Gastroesophageal sphincter (tissue), 3 donors: ENCODE measurements at regions not wholly inside any gene's neighbourhood (a gene's known extent, or its start where the extent isn't known, plus 50 kb on each side); places are given as distances from the start of the nearest gene placed in this dataset.

Experiments used
- POLR2AphosphoS5 ChIP-seq: sonication (generic); formaldehyde crosslinking; IDR thresholded peaks from one replicate; pipeline ENCODE4 v1.6.1; 2017; ENCODE audit warnings: antibody characterized with exemption
- TF ChIP-seq, protein P1 (sequence below), 4 experiments: fragments of 200-600 bp in 2 of 4; fragments of 450-650 bp in 2 of 4; sonication (generic) in 1 of 4; IDR thresholded peaks; one replicate each; pipeline ENCODE4 v1.5.1; 2017 to 2019; ENCODE audit warnings: antibody characterized with exemption in 4 of 4, mild to moderate bottlenecking in 2 of 4, moderate library complexity in 2 of 4

DNA sequence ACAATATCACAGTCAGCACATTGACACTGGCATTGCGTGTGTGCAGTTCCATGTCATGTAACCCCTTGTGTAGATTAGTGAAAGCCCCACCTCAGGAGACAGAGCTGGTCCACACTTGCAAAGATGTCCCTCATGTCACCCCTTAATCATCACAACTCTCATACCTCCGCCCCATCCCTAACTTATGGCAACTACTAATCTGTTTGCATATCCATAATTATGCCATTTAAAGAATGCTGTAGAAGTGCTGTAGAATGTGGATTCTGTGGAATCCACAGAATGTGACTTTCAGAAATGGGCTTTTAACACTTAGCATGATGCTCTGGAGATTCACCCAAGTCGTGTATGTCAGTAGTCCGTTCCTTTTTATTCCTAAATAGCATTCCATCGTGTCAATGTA, 102.8 kb upstream of the VSTM2A start:
- TF ChIP-seq, protein P1, sequence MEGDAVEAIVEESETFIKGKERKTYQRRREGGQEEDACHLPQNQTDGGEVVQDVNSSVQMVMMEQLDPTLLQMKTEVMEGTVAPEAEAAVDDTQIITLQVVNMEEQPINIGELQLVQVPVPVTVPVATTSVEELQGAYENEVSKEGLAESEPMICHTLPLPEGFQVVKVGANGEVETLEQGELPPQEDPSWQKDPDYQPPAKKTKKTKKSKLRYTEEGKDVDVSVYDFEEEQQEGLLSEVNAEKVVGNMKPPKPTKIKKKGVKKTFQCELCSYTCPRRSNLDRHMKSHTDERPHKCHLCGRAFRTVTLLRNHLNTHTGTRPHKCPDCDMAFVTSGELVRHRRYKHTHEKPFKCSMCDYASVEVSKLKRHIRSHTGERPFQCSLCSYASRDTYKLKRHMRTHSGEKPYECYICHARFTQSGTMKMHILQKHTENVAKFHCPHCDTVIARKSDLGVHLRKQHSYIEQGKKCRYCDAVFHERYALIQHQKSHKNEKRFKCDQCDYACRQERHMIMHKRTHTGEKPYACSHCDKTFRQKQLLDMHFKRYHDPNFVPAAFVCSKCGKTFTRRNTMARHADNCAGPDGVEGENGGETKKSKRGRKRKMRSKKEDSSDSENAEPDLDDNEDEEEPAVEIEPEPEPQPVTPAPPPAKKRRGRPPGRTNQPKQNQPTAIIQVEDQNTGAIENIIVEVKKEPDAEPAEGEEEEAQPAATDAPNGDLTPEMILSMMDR (IDR thresholded peaks at IDR 0.05): no peak
- TF ChIP-seq POLR2AphosphoS5: no peak
